Esophagus muscularis mucosa (tissue), 4 donors: ENCODE measurements at regions not wholly inside any gene's neighbourhood (a gene's known extent, or its start where the extent isn't known, plus 50 kb on each side); places are given as distances from the start of the nearest gene placed in this dataset.

ENCODE experiments used
- EP300 ChIP-seq: sonication (generic); formaldehyde crosslinking; IDR thresholded peaks from one replicate; pipeline ENCODE4 v1.6.1; 2017; ENCODE audit warnings: antibody characterized with exemption
- POLR2A ChIP-seq: fragments of 450-650 bp; IDR thresholded peaks from one replicate; pipeline ENCODE4 v1.6.1; 2017; ENCODE audit warnings: antibody characterized with exemption, moderate library complexity, mild to moderate bottlenecking, low read depth
- TF ChIP-seq, protein P1 (sequence below), 3 experiments: fragments of 200-600 bp in 2 of 3; fragments of 450-650 bp in 1 of 3; sonication (generic) in 2 of 3; IDR thresholded peaks; one replicate each; pipeline ENCODE4 v1.5.1; 2017 to 2019; ENCODE audit warnings: antibody characterized with exemption in 3 of 3, mild to moderate bottlenecking in 2 of 3, moderate library complexity in 1 of 3

GRCh38 chr1:229075217-229075616 is 195.7 kb upstream of the RAB4A start:
- TF ChIP-seq, protein P1, sequence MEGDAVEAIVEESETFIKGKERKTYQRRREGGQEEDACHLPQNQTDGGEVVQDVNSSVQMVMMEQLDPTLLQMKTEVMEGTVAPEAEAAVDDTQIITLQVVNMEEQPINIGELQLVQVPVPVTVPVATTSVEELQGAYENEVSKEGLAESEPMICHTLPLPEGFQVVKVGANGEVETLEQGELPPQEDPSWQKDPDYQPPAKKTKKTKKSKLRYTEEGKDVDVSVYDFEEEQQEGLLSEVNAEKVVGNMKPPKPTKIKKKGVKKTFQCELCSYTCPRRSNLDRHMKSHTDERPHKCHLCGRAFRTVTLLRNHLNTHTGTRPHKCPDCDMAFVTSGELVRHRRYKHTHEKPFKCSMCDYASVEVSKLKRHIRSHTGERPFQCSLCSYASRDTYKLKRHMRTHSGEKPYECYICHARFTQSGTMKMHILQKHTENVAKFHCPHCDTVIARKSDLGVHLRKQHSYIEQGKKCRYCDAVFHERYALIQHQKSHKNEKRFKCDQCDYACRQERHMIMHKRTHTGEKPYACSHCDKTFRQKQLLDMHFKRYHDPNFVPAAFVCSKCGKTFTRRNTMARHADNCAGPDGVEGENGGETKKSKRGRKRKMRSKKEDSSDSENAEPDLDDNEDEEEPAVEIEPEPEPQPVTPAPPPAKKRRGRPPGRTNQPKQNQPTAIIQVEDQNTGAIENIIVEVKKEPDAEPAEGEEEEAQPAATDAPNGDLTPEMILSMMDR (IDR thresholded peaks at IDR 0.05): no peak
- TF ChIP-seq POLR2A (no peak), EP300 (no peak)
